HCT116 (cell line): ENCODE measurements at regions not wholly inside any gene's neighbourhood (a gene's known extent, or its start where the extent isn't known, plus 50 kb on each side); places are given as distances from the start of the nearest gene placed in this dataset.

Experiments used
- ATAC-seq: fragments of 200-7000 bp; cut with Tn5 transposase; 2 replicates; pipeline ENCODE4 v1.9.1; 2020; ENCODE audit warnings: mild to moderate bottlenecking, moderate library complexity
- BruUV-seq: library from RNA; stranded (reverse); fragments of 400-500 nt; replicated peaks from 2 replicates; lab custom pipeline; 2021; lab: Mats Ljungman, UMichigan
- CTCF ChIA-PET: fragments of 300-600 bp; sonication (Branson Sonifier 250); formaldehyde crosslinking; loops from one replicate; lab custom pipeline; 2021; ENCODE audit warnings: antibody characterized with exemption; lab: Charles Lee
- POLR2A ChIA-PET: fragments of 300-600, 350-600 bp; sonication (Branson Sonifier 250); formaldehyde crosslinking; loops from one replicate; lab custom pipeline; 2021; ENCODE audit warnings: antibody characterized with exemption; lab: Charles Lee
- RAD21 ChIA-PET, 2 experiments: fragments of 300-600 bp; sonication (Branson Sonifier 250); formaldehyde crosslinking; loops; one replicate each; lab custom pipeline; 2023; ENCODE audit warnings: low total read pairs in 2 of 2; ENCODE audit not compliant: uncharacterized antibody in 2 of 2, unreplicated experiment in 2 of 2, low non-redundant PET in 1 of 2; lab: Charles Lee
- DNase-seq: peaks from one replicate; pipeline ENCODE4 v3.0.0-alpha.2; 2010; ENCODE audit warnings: low read depth, low spot score
- H2AFZ ChIP-seq: fragments of 200-600 bp; shearing (Covaris generic), sonication (generic); 2 replicates; pipeline ENCODE4 v1.6.1; 2017; ENCODE audit warnings: low read depth, mixed run types, mixed read lengths, antibody characterized with exemption, low read length; ENCODE audit not compliant: poor library complexity, severe bottlenecking
- H3K27ac ChIP-seq: 2 replicates; pipeline ENCODE4 v1.5.1; 2012; ENCODE audit warnings: low read depth, low read length
- H3K27me3 ChIP-seq: fragments of 200-600 bp; sonication (generic); 2 replicates; pipeline ENCODE4 v1.6.1; 2016; ENCODE audit warnings: mixed run types, low read length, mixed read lengths; ENCODE audit not compliant: insufficient read depth
- H3K36me3 ChIP-seq, 2 experiments: fragments of 200-500 bp in 1 of 2; fragments of 200-600 bp in 1 of 2; sonication (Bioruptor generic) in 1 of 2; sonication (generic) in 1 of 2; 2 replicates each; pipeline versions ENCODE4 v1.5.1 to v1.6.1; 2014 to 2016; ENCODE audit warnings: low read length in 2 of 2, inconsistent platforms in 1 of 2, mixed read lengths in 1 of 2, mixed run types in 1 of 2; ENCODE audit not compliant: insufficient read depth in 2 of 2, control insufficient read depth in 1 of 2
- H3K4me1 ChIP-seq, 2 experiments: fragments of 200-600 bp in 1 of 2; sonication (generic) in 1 of 2; 2 replicates each; pipeline versions ENCODE4 v1.5.1 to v1.6.1; 2012 to 2017; ENCODE audit warnings: low read length in 2 of 2, inconsistent platforms in 1 of 2, mild to moderate bottlenecking in 1 of 2, mixed read lengths in 1 of 2, mixed run types in 1 of 2, moderate library complexity in 1 of 2; ENCODE audit not compliant: insufficient read depth in 2 of 2, control insufficient read depth in 1 of 2
- H3K4me2 ChIP-seq: fragments of 200-600 bp; sonication (generic); 2 replicates; pipeline ENCODE4 v1.6.1; 2017; ENCODE audit warnings: mixed run types, low read length, mixed read lengths
- H3K4me3 ChIP-seq, 2 experiments: fragments of 200-600 bp in 1 of 2; sonication (generic) in 1 of 2; replicated peaks in 1 of 2; 2 replicates each; pipeline ENCODE4 v1.5.1; 2011 to 2016; ENCODE audit warnings: low read length in 2 of 2, control low read depth in 1 of 2, low read depth in 1 of 2, mild to moderate bottlenecking in 1 of 2, mixed read lengths in 1 of 2, mixed run types in 1 of 2
- H3K79me2 ChIP-seq: fragments of 200-600 bp; sonication (generic); 2 replicates; pipeline ENCODE4 v1.6.1; 2017; ENCODE audit warnings: mild to moderate bottlenecking, mixed run types, low read length, moderate library complexity, mixed read lengths; ENCODE audit not compliant: insufficient read depth
- H3K9ac ChIP-seq: fragments of 200-600 bp; sonication (generic); 2 replicates; pipeline ENCODE4 v1.6.1; 2016; ENCODE audit warnings: low read length, mixed read lengths
- H3K9me2 ChIP-seq: fragments of 200-600 bp; sonication (generic), shearing (Covaris generic); 2 replicates; pipeline ENCODE4 v1.6.1; 2017; ENCODE audit warnings: mixed run types, mild to moderate bottlenecking, moderate library complexity; ENCODE audit not compliant: insufficient read depth
- H3K9me3 ChIP-seq, 2 experiments: fragments of 200-500 bp in 1 of 2; fragments of 200-600 bp in 1 of 2; sonication (Bioruptor generic) in 1 of 2; sonication (generic) in 1 of 2; 2 replicates each; pipeline ENCODE4 v1.6.1; 2014 to 2017; ENCODE audit warnings: low read length in 2 of 2, mixed read lengths in 2 of 2, inconsistent platforms in 1 of 2, low read depth in 1 of 2, mild to moderate bottlenecking in 1 of 2, mixed run types in 1 of 2, moderate library complexity in 1 of 2; ENCODE audit not compliant: control insufficient read depth in 1 of 2, insufficient read depth in 1 of 2
- H4K20me1 ChIP-seq: fragments of 200-600 bp; sonication (generic), shearing (Covaris generic); 2 replicates; pipeline ENCODE4 v1.6.1; 2017; ENCODE audit warnings: mixed run types, mild to moderate bottlenecking, moderate library complexity; ENCODE audit not compliant: insufficient read depth
- CEBPB ChIP-seq: IDR thresholded peaks from 2 replicates; pipeline ENCODE4 v1.6.1; 2012; ENCODE audit warnings: low read depth
- POLR2A ChIP-seq: IDR thresholded peaks from 2 replicates; pipeline ENCODE4 v1.7.0; 2011; ENCODE audit warnings: borderline replicate concordance; ENCODE audit not compliant: insufficient read depth, insufficient read length; ENCODE audit errors: extremely low read depth
- POLR2AphosphoS5 ChIP-seq: IDR thresholded peaks from 2 replicates; pipeline ENCODE4 v1.6.1; 2011; ENCODE audit warnings: mild to moderate bottlenecking, low read depth, low read length, moderate library complexity
- RAD21 ChIP-seq: IDR thresholded peaks from 2 replicates; pipeline ENCODE4 v1.6.1; 2012; ENCODE audit warnings: low read depth, mild to moderate bottlenecking
- REST ChIP-seq: IDR thresholded peaks from 2 replicates; pipeline ENCODE4 v1.6.1; 2012; ENCODE audit warnings: low read depth
- SIN3A ChIP-seq: IDR thresholded peaks from 2 replicates; pipeline ENCODE4 v1.6.1; 2012; ENCODE audit warnings: low read depth
- YY1 ChIP-seq: IDR thresholded peaks from 2 replicates; pipeline ENCODE4 v1.6.1; 2011; ENCODE audit warnings: low read length, low read depth, moderate library complexity, mild to moderate bottlenecking; ENCODE audit not compliant: insufficient replicate concordance; ENCODE audit errors: extremely low read depth
- ZFX ChIP-seq: fragments of 450-650 bp; IDR thresholded peaks from 2 replicates; pipeline ENCODE4 v1.6.1; 2017
- ZNF274 ChIP-seq: fragments of 200-500 bp; sonication (Bioruptor generic); IDR thresholded peaks from 2 replicates; pipeline ENCODE4 v1.6.1; 2014; ENCODE audit warnings: mild to moderate bottlenecking, low read depth, low read length, inconsistent platforms
- intact Hi-C: fragments of 100-400 bp; cut with micrococcal nuclease; formaldehyde crosslinking; loops from 2 replicates; pipeline ENCODE4 v1.10.0; 2022
- TF ChIP-seq, protein P1 (sequence below): IDR thresholded peaks from 2 replicates; pipeline ENCODE4 v1.6.1; 2012
- TF ChIP-seq, protein P2 (sequence below), 3 experiments: fragments of 200-600 bp in 1 of 3; sonication (generic) in 1 of 3; IDR thresholded peaks in 2 of 3; conservative IDR thresholded peaks in 1 of 3; 2 replicates each; pipeline ENCODE4 v1.5.1; 2012 to 2017; ENCODE audit warnings: low read depth in 2 of 3, low read length in 2 of 3, antibody characterized with exemption in 1 of 3, borderline replicate concordance in 1 of 3, control low read depth in 1 of 3, mild to moderate bottlenecking in 1 of 3, mixed read lengths in 1 of 3, mixed run types in 1 of 3, moderate library complexity in 1 of 3; ENCODE audit not compliant: insufficient read depth in 1 of 3

- ATAC-seq (no peak), DNase-seq (no peak)
- no peaks in the 10 kb centered on the region for H3K79me2 ChIP-seq
- no peak overlapping the region for H2AFZ ChIP-seq
- no peaks in the 10 kb centered on the region for H3K9me3 ChIP-seq
- no peak overlapping the region for H3K27ac ChIP-seq
- no TSS peak for BruUV-seq
- H3K9me2 ChIP-seq, result no peaks in the 10 kb centered on the region
- POLR2A ChIA-PET, result no interaction called here
- H3K27me3 ChIP-seq, result no peaks in the 10 kb centered on the region
- H3K36me3 ChIP-seq, result no peaks in the 10 kb centered on the region
- H3K4me1 ChIP-seq, result no peaks in the 10 kb centered on the region
- RAD21 ChIA-PET, result no interaction called here
- intact Hi-C loops, result no loop called here
- no peak overlapping the region for H3K4me3 ChIP-seq
- H3K9ac ChIP-seq, result no peak overlapping the region
- H4K20me1 ChIP-seq, result no peaks in the 10 kb centered on the region
- CTCF ChIA-PET, result no interaction called here
- TF ChIP-seq POLR2AphosphoS5, result no peak
- TF ChIP-seq ZNF274, result no peak
- no peak for TF ChIP-seq YY1
- TF ChIP-seq, protein P1, sequence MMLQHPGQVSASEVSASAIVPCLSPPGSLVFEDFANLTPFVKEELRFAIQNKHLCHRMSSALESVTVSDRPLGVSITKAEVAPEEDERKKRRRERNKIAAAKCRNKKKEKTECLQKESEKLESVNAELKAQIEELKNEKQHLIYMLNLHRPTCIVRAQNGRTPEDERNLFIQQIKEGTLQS, result no peak
- TF ChIP-seq REST, result no peak
- TF ChIP-seq POLR2A, result no peak
- TF ChIP-seq, protein P2, sequence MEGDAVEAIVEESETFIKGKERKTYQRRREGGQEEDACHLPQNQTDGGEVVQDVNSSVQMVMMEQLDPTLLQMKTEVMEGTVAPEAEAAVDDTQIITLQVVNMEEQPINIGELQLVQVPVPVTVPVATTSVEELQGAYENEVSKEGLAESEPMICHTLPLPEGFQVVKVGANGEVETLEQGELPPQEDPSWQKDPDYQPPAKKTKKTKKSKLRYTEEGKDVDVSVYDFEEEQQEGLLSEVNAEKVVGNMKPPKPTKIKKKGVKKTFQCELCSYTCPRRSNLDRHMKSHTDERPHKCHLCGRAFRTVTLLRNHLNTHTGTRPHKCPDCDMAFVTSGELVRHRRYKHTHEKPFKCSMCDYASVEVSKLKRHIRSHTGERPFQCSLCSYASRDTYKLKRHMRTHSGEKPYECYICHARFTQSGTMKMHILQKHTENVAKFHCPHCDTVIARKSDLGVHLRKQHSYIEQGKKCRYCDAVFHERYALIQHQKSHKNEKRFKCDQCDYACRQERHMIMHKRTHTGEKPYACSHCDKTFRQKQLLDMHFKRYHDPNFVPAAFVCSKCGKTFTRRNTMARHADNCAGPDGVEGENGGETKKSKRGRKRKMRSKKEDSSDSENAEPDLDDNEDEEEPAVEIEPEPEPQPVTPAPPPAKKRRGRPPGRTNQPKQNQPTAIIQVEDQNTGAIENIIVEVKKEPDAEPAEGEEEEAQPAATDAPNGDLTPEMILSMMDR (IDR thresholded peaks at IDR 0.05 in 2 of 3, conservative IDR thresholded peaks at IDR 0.05 in 1 of 3; ENCODE audit: borderline replicate concordance in 1 of 3, insufficient read depth in 1 of 3, low read depth in 2 of 3, low read length in 2 of 3), result no peak
- no peak for TF ChIP-seq CEBPB
- TF ChIP-seq ZFX, result no peak
- no peak for TF ChIP-seq RAD21
- no peak for TF ChIP-seq SIN3A
- TF ChIP-seq, all 23 proteins: peak for 0
- H3K4me2 ChIP-seq, result no peak overlapping the region
These were observed 286.4 kb upstream of the ISL1 start for GRCh38 chr5:51096859-51097258.
